BLaER1 (cell line): ENCODE measurements at regions not wholly inside any gene's neighbourhood (a gene's known extent, or its start where the extent isn't known, plus 50 kb on each side); places are given as distances from the start of the nearest gene placed in this dataset.

ENCODE experiments used
- H3K27ac ChIP-seq: shearing (Covaris generic); formaldehyde crosslinking; 2 replicates; pipeline ENCODE4 v1.8.1; 2022
- H3K27me3 ChIP-seq: shearing (Covaris generic); formaldehyde crosslinking; 2 replicates; pipeline ENCODE4 v1.8.1; 2022
- H3K36me3 ChIP-seq: shearing (Covaris generic); formaldehyde crosslinking; 2 replicates; pipeline ENCODE4 v1.8.1; 2022
- H3K4me1 ChIP-seq: shearing (Covaris generic); formaldehyde crosslinking; 2 replicates; pipeline ENCODE4 v1.8.1; 2022
- H3K4me2 ChIP-seq: shearing (Covaris generic); formaldehyde crosslinking; 2 replicates; pipeline ENCODE4 v1.8.1; 2022
- H3K4me3 ChIP-seq: shearing (Covaris generic); formaldehyde crosslinking; 2 replicates; pipeline ENCODE4 v1.8.1; 2022
- H3K9ac ChIP-seq: shearing (Covaris generic); formaldehyde crosslinking; 2 replicates; pipeline ENCODE4 v1.8.1; 2022
- H3K9me3 ChIP-seq: shearing (Covaris generic); formaldehyde crosslinking; 2 replicates; pipeline ENCODE4 v1.8.1; 2022
- H4K20me1 ChIP-seq: shearing (Covaris generic); formaldehyde crosslinking; 2 replicates; pipeline ENCODE4 v1.8.1; 2022
- Cebpa-rat ChIP-seq: shearing (Covaris generic); IDR thresholded peaks from 2 replicates; pipeline ENCODE4 v1.8.1; 2022

GRCh38 chr1:177571076-177571475 lies 398.8 kb downstream of the SEC16B start:
- no peak overlapping the region for H3K4me2 ChIP-seq
- no peak overlapping the region for H3K27ac ChIP-seq
- H3K36me3 ChIP-seq, result no peaks in the 10 kb centered on the region
- no peaks in the 10 kb centered on the region for H3K9me3 ChIP-seq
- no peaks in the 10 kb centered on the region for H3K27me3 ChIP-seq
- no peaks in the 10 kb centered on the region for H4K20me1 ChIP-seq
- TF ChIP-seq Cebpa-rat, result no peak
- H3K9ac ChIP-seq, result no peak overlapping the region
- no peaks in the 10 kb centered on the region for H3K4me1 ChIP-seq
- H3K4me3 ChIP-seq, result no peak overlapping the region

DNA sequence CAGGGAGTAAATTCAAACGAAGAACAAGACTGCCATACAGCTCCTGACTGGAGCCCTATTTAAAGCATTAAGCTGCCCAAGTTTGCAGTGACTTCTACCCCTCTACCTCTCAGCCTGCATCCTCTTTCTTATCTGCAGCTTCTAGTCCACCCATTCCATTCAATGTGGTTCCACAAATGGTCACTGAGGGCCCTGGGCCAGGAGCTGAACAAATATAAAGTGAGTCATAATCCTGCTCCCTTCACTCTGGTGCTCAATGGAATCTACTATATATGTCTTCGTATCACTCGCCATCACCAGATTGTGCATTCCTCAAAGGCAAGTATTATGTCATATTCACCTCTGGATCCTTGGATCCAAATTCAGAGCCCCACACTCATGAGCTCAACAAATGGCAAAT lies 398.7 kb downstream of the BRINP2 start:
- no peak for TF ChIP-seq Cebpa-rat
- no peak overlapping the region for H3K27ac ChIP-seq
- H3K36me3 ChIP-seq, result no peaks in the 10 kb centered on the region
- no peak overlapping the region for H3K4me3 ChIP-seq
- no peaks in the 10 kb centered on the region for H3K4me1 ChIP-seq
- H4K20me1 ChIP-seq, result no peaks in the 10 kb centered on the region
- H3K4me2 ChIP-seq, result no peak overlapping the region
- H3K9ac ChIP-seq, result no peak overlapping the region
- no peaks in the 10 kb centered on the region for H3K27me3 ChIP-seq
- no peaks in the 10 kb centered on the region for H3K9me3 ChIP-seq

DNA sequence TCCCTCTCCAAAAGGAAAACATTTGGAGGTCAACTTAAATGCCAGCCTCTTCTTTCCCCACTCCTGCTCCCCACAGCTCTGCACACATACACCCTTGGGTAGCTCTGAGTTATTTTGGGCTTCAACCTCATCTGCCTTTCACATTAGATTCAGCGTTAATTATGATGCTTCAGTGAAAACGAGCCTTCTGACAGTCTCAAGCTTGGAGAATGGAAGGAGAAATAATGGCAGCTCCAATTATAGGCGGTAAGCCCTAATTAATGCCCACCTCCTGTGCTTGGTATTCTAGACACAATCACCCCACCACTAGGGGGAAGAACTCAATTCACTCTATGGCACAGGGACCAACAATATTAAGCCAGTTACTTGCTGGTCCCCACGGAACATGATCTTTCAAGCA lies 397.9 kb downstream of the BRINP2 start:
- Histone ChIP-seq H3K4me3 (no peak overlapping the region), H3K9me3 (no peaks in the 10 kb centered on the region), H3K9ac (no peak overlapping the region), H3K36me3 (no peaks in the 10 kb centered on the region), H3K4me2 (no peak overlapping the region), H3K27ac (no peak overlapping the region), H4K20me1 (no peaks in the 10 kb centered on the region), H3K27me3 (no peaks in the 10 kb centered on the region), H3K4me1 (no peaks in the 10 kb centered on the region)
- TF ChIP-seq Cebpa-rat, result no peak

- no peaks in the 10 kb centered on the region for H4K20me1 ChIP-seq
- H3K27ac ChIP-seq, result no peak overlapping the region
- H3K4me1 ChIP-seq, result no peaks in the 10 kb centered on the region
- H3K4me2 ChIP-seq, result no peak overlapping the region
- no peaks in the 10 kb centered on the region for H3K27me3 ChIP-seq
- TF ChIP-seq Cebpa-rat, result no peak
- H3K9ac ChIP-seq, result no peak overlapping the region
- no peaks in the 10 kb centered on the region for H3K9me3 ChIP-seq
- no peak overlapping the region for H3K4me3 ChIP-seq
- no peaks in the 10 kb centered on the region for H3K36me3 ChIP-seq
Observed at GRCh38 chr1:177567393-177567792, 396.6 kb downstream of the BRINP2 start.

- Histone ChIP-seq H3K4me1 (no peaks in the 10 kb centered on the region), H3K36me3 (no peaks in the 10 kb centered on the region), H3K4me2 (no peak overlapping the region), H3K9ac (no peak overlapping the region), H3K9me3 (no peaks in the 10 kb centered on the region), H3K4me3 (no peak overlapping the region), H3K27me3 (no peaks in the 10 kb centered on the region), H3K27ac (no peak overlapping the region), H4K20me1 (no peaks in the 10 kb centered on the region)
- TF ChIP-seq Cebpa-rat, result no peak
Observed at GRCh38 chr1:177566495-177566894, 395.7 kb downstream of the BRINP2 start.

DNA sequence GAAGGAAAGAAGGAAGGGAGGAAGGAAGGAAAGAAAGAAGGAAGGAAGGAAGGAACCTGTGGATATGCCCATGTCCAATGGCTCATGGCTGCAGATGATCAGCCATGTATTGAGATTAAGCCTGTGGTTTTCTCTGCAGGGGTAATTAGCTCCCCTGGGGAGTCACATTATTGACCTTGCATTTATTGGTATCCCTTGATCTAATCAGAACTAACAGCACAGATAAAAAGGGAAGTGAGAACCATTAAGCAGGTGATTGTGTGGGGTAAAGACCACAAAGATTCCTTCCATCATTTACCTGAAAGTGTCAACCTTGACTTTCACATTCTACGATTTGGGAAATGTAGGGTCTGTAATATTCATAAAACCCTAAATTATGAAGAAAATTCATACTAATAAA lies 390.7 kb downstream of the BRINP2 start:
- TF ChIP-seq Cebpa-rat, result no peak
- H3K27ac ChIP-seq, result no peak overlapping the region
- no peaks in the 10 kb centered on the region for H3K36me3 ChIP-seq
- H4K20me1 ChIP-seq, result no peaks in the 10 kb centered on the region
- H3K4me2 ChIP-seq, result no peak overlapping the region
- no peaks in the 10 kb centered on the region for H3K9me3 ChIP-seq
- no peaks in the 10 kb centered on the region for H3K27me3 ChIP-seq
- H3K9ac ChIP-seq, result no peak overlapping the region
- 0 out of 2 replicates have a peak, but pooled peaks cover 5% of the 10 kb centered on the region for H3K4me1 ChIP-seq
- no peak overlapping the region for H3K4me3 ChIP-seq

- TF ChIP-seq Cebpa-rat, result no peak
- 0 out of 2 replicates have a peak, but pooled peaks cover 5% of the 10 kb centered on the region for H3K4me1 ChIP-seq
- H3K27me3 ChIP-seq, result no peaks in the 10 kb centered on the region
- no peak overlapping the region for H3K9ac ChIP-seq
- no peak overlapping the region for H3K27ac ChIP-seq
- no peak overlapping the region for H3K4me3 ChIP-seq
- H3K9me3 ChIP-seq, result no peaks in the 10 kb centered on the region
- H3K4me2 ChIP-seq, result no peak overlapping the region
- no peaks in the 10 kb centered on the region for H4K20me1 ChIP-seq
- no peaks in the 10 kb centered on the region for H3K36me3 ChIP-seq
Observed at GRCh38 chr1:177558372-177558771, 387.6 kb downstream of the BRINP2 start.

GRCh38 chr1:177556163-177556562 lies 385.4 kb downstream of the BRINP2 start:
- H3K9me3 ChIP-seq, result no peaks in the 10 kb centered on the region
- no peak overlapping the region for H3K4me2 ChIP-seq
- no peak for TF ChIP-seq Cebpa-rat

GRCh38 chr1:177547200-177547599 lies 376.4 kb downstream of the BRINP2 start:
- Histone ChIP-seq H4K20me1 (no peaks in the 10 kb centered on the region), H3K4me3 (no peak overlapping the region), H3K9me3 (no peaks in the 10 kb centered on the region), H3K27me3 (no peaks in the 10 kb centered on the region), H3K4me2 (no peak overlapping the region), H3K27ac (no peak overlapping the region), H3K36me3 (no peaks in the 10 kb centered on the region), H3K4me1 (no peaks in the 10 kb centered on the region), H3K9ac (no peak overlapping the region)
- TF ChIP-seq Cebpa-rat, result no peak

More at GRCh38 chr1:177556163-177556562, 385.4 kb downstream of the BRINP2 start:
- no peaks in the 10 kb centered on the region for H3K27me3 ChIP-seq
- no peaks in the 10 kb centered on the region for H4K20me1 ChIP-seq
- H3K27ac ChIP-seq, result no peak overlapping the region
- H3K9ac ChIP-seq, result no peak overlapping the region
- no peak overlapping the region for H3K4me3 ChIP-seq
- no peaks in the 10 kb centered on the region for H3K36me3 ChIP-seq
- H3K4me1 ChIP-seq, result 0 out of 2 replicates have a peak, but pooled peaks cover 2% of the 10 kb centered on the region

- Histone ChIP-seq H3K27me3 (no peaks in the 10 kb centered on the region), H3K27ac (no peak overlapping the region), H3K9ac (no peak overlapping the region), H3K4me3 (no peak overlapping the region), H3K9me3 (no peaks in the 10 kb centered on the region), H3K4me2 (no peak overlapping the region), H3K36me3 (no peaks in the 10 kb centered on the region), H4K20me1 (no peaks in the 10 kb centered on the region), H3K4me1 (no peaks in the 10 kb centered on the region)
- TF ChIP-seq Cebpa-rat, result no peak
Observed at GRCh38 chr1:177546346-177546745, 375.6 kb downstream of the BRINP2 start.

DNA sequence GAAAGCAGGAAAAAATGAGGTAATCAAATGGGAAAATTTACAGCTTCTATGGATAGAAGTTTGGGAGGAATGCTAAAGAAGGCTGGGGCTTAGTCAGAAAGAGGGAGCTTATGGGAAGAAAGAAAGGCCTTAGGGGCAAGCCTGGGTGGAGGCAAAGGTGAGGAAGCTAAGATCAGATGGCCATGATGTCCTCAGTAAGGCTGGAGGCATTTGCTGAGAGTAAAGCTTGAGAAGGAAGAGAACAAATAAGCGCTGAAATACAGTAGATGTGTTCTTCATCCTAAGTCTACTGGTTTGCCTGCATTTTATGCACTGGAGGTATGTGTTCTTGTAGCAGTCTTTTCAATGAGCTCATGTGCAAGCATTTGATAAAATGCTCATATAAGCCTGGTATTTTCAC lies 355.4 kb downstream of the BRINP2 start:
- Histone ChIP-seq H4K20me1 (no peaks in the 10 kb centered on the region), H3K9ac (no peak overlapping the region), H3K27ac (no peak overlapping the region), H3K9me3 (no peaks in the 10 kb centered on the region), H3K4me2 (no peak overlapping the region), H3K36me3 (no peaks in the 10 kb centered on the region), H3K4me1 (no peaks in the 10 kb centered on the region), H3K4me3 (no peak overlapping the region), H3K27me3 (no peaks in the 10 kb centered on the region)
- TF ChIP-seq Cebpa-rat, result no peak
